Upper lobe of left lung (tissue), 6 donors: ENCODE measurements at regions not wholly inside any gene's neighbourhood (a gene's known extent, or its start where the extent isn't known, plus 50 kb on each side); places are given as distances from the start of the nearest gene placed in this dataset.

Experiments used
- ATAC-seq, 2 donors: fragments of 200-7000 bp; cut with Tn5 transposase; one replicate each; pipeline ENCODE4 v1.9.1; 2022; ENCODE audit warnings: mild to moderate bottlenecking in 2 of 2, moderate library complexity in 2 of 2; ENCODE audit not compliant: low FRiP score in 2 of 2
- DNase-seq, 2 donors: peaks; one replicate each; pipeline ENCODE4 v3.0.0-alpha.2; 2019 to 2020
- H3K27ac ChIP-seq, 4 donors: fragments of 200-600 bp; sonication (generic); one replicate each; pipeline ENCODE4 v1.5.1; 2016 to 2019
- H3K27me3 ChIP-seq, 4 donors: fragments of 200-600 bp; sonication (generic); one replicate each; pipeline ENCODE4 v1.5.1; 2017 to 2019
- H3K36me3 ChIP-seq, 4 donors: fragments of 200-600 bp; sonication (generic); one replicate each; pipeline ENCODE4 v1.5.1; 2016 to 2019
- H3K4me1 ChIP-seq, 4 donors: fragments of 200-600 bp; sonication (generic); one replicate each; pipeline ENCODE4 v1.5.1; 2018 to 2019
- H3K4me3 ChIP-seq, 4 donors: fragments of 200-600 bp; sonication (generic); one replicate each; pipeline ENCODE4 v1.5.1; 2017 to 2019; ENCODE audit warnings: mild to moderate bottlenecking in 2 of 4, moderate library complexity in 1 of 4
- H3K9me3 ChIP-seq, 4 donors: fragments of 200-600 bp; sonication (generic); one replicate each; pipeline ENCODE4 v1.5.1; 2018 to 2019
- CTCF ChIP-seq, 6 experiments: fragments of 450-650 bp in 4 of 6; fragments of 200-600 bp in 2 of 6; sonication (generic) in 2 of 6; IDR thresholded peaks; one replicate each; pipeline ENCODE4 v1.5.1; 2016 to 2019; ENCODE audit warnings: antibody characterized with exemption in 6 of 6
- EP300 ChIP-seq, 4 donors: sonication (generic); formaldehyde crosslinking; IDR thresholded peaks; one replicate each; pipeline ENCODE4 v1.5.1; 2017; ENCODE audit warnings: antibody characterized with exemption in 4 of 4, control low read depth in 2 of 4
- POLR2A ChIP-seq, 4 donors: fragments of 450-650 bp; IDR thresholded peaks; one replicate each; pipeline ENCODE4 v1.5.1; 2016 to 2017; ENCODE audit warnings: antibody characterized with exemption in 4 of 4, mild to moderate bottlenecking in 2 of 4
- POLR2AphosphoS5 ChIP-seq, 2 donors: sonication (generic); formaldehyde crosslinking; IDR thresholded peaks; one replicate each; pipeline ENCODE4 v1.5.1; 2017; ENCODE audit warnings: antibody characterized with exemption in 2 of 2
- WGBS, 2 donors: methylation state at CpG; one replicate each; pipeline ENCODE4 v1.1.5; 2017 to 2018; 5-methylcytosine and 5-hydroxymethylcytosine counted together
- donor health status: DM: no; HTN: no; CAD: no; lungs with moderate emphysema.
- donor health status: DM: no; HTN: yes; CAD: no; lungs with severe emphysema.

GRCh38 chr6:93989630-93990029 lies 570.3 kb upstream of the EPHA7 start:
- 88 to 100% methylated on average over 2 of the region's 2 CpGs for WGBS, 2 donors
- H3K27ac ChIP-seq = no peak overlapping the region
- no peaks in the 10 kb centered on the region for H3K27me3 ChIP-seq
- DNase-seq = no peak
- no peak for ATAC-seq
- TF ChIP-seq EP300 (IDR thresholded peaks at IDR 0.05) (no peak), POLR2A (IDR thresholded peaks at IDR 0.05) (no peak), POLR2AphosphoS5 (IDR thresholded peaks at IDR 0.05) (no peak), CTCF (IDR thresholded peaks at IDR 0.05) (no peak)
- no peaks in the 10 kb centered on the region for H3K9me3 ChIP-seq
- no peaks in the 10 kb centered on the region for H3K36me3 ChIP-seq
- no peaks in the 10 kb centered on the region for H3K4me1 ChIP-seq
- no peak overlapping the region for H3K4me3 ChIP-seq

- ATAC-seq (no peak), DNase-seq (no peak)
- no peak overlapping the region for H3K27ac ChIP-seq
- H3K9me3 ChIP-seq = no peaks in the 10 kb centered on the region
- no peaks in the 10 kb centered on the region for H3K4me1 ChIP-seq
- no peaks in the 10 kb centered on the region for H3K27me3 ChIP-seq
- no peaks in the 10 kb centered on the region for H3K36me3 ChIP-seq
- TF ChIP-seq POLR2A (IDR thresholded peaks at IDR 0.05) (no peak), POLR2AphosphoS5 (IDR thresholded peaks at IDR 0.05) (no peak), CTCF (IDR thresholded peaks at IDR 0.05) (no peak), EP300 (IDR thresholded peaks at IDR 0.05) (no peak)
- 86 to 91% methylated on average over 1 to 2 of the region's 2 CpGs for WGBS, 2 donors
- no peak overlapping the region for H3K4me3 ChIP-seq
These were observed 566.6 kb upstream of the EPHA7 start for GRCh38 chr6:93985953-93986352.

GRCh38 chr6:93975159-93975558 lies 555.8 kb upstream of the EPHA7 start:
- Histone ChIP-seq H3K36me3 (no peaks in the 10 kb centered on the region), H3K9me3 (no peaks in the 10 kb centered on the region), H3K27ac (no peak overlapping the region), H3K27me3 (no peaks in the 10 kb centered on the region), H3K4me1 (no peaks in the 10 kb centered on the region), H3K4me3 (no peak overlapping the region)
- 58 to 63% methylated on average over 3 of the region's 3 CpGs for WGBS, 2 donors
- ATAC-seq = no peak
- no peak for DNase-seq
- TF ChIP-seq POLR2A (IDR thresholded peaks at IDR 0.05) (no peak), POLR2AphosphoS5 (IDR thresholded peaks at IDR 0.05) (no peak)

- 72 to 81% methylated on average over 2 of the region's 2 CpGs for WGBS, 2 donors
- Histone ChIP-seq H3K4me1 (no peaks in the 10 kb centered on the region), H3K9me3 (no peaks in the 10 kb centered on the region), H3K27ac (no peak overlapping the region), H3K27me3 (no peaks in the 10 kb centered on the region), H3K36me3 (no peaks in the 10 kb centered on the region), H3K4me3 (no peak overlapping the region)
- DNase-seq (no peak), ATAC-seq (no peak)
- no peak for TF ChIP-seq POLR2AphosphoS5 (IDR thresholded peaks at IDR 0.05)
- no peak for TF ChIP-seq POLR2A (IDR thresholded peaks at IDR 0.05)
- no peak for TF ChIP-seq EP300 (IDR thresholded peaks at IDR 0.05)
- TF ChIP-seq CTCF (IDR thresholded peaks at IDR 0.05) = no peak
These were observed 555.0 kb upstream of the EPHA7 start for GRCh38 chr6:93974332-93974731.

GRCh38 chr6:93972791-93973190 lies 553.4 kb upstream of the EPHA7 start:
- Histone ChIP-seq H3K27me3 (no peaks in the 10 kb centered on the region), H3K27ac (no peak overlapping the region), H3K4me3 (no peak overlapping the region), H3K4me1 (no peaks in the 10 kb centered on the region), H3K36me3 (no peaks in the 10 kb centered on the region), H3K9me3 (no peaks in the 10 kb centered on the region)
- no peak for TF ChIP-seq CTCF (IDR thresholded peaks at IDR 0.05)
- no peak for TF ChIP-seq POLR2A (IDR thresholded peaks at IDR 0.05)
- TF ChIP-seq POLR2AphosphoS5 (IDR thresholded peaks at IDR 0.05) = no peak
- TF ChIP-seq EP300 (IDR thresholded peaks at IDR 0.05) = no peak
- ATAC-seq (no peak), DNase-seq (no peak)
- 81 to 89% methylated on average over 3 of the region's 3 CpGs for WGBS, 2 donors
